H1 (cell line): ENCODE measurements at regions not wholly inside any gene's neighbourhood (a gene's known extent, or its start where the extent isn't known, plus 50 kb on each side); places are given as distances from the start of the nearest gene placed in this dataset.

ENCODE experiments used
- CTCF ChIA-PET: fragments of 300-600 bp; sonication (Branson Sonifier 250); formaldehyde crosslinking; loops from one replicate; lab custom pipeline; 2021; ENCODE audit not compliant: partially characterized antibody; lab: Charles Lee
- POLR2A ChIA-PET: fragments of 300-600 bp; sonication (Branson Sonifier 250); formaldehyde crosslinking; loops from one replicate; lab custom pipeline; 2021; ENCODE audit warnings: inconsistent platforms; ENCODE audit not compliant: partially characterized antibody; lab: Charles Lee
- DNase-seq, 2 experiments: peaks; one replicate each; pipeline versions ENCODE4 v3.0.0 to v3.0.0-alpha.2; 2010 to 2022; ENCODE audit warnings: low spot score in 2 of 2, low read depth in 1 of 2, mixed read lengths in 1 of 2
- FAIRE-seq: peaks from 2 replicates; lab custom pipeline; 2011; peaks lifted over from hg19 to GRCh38; lab: Jason Lieb, UNC
- H2AFZ ChIP-seq: 2 replicates; pipeline ENCODE4 v1.8.1; 2012; ENCODE audit warnings: low read length, inconsistent platforms
- H2AK5ac ChIP-seq: 2 replicates; pipeline ENCODE4 v1.6.1; 2013; ENCODE audit warnings: low read depth, low read length
- H2BK120ac ChIP-seq: replicated peaks from 2 replicates; pipeline ENCODE3; 2013; ENCODE audit warnings: low read depth, low read length, inconsistent platforms
- H2BK12ac ChIP-seq: 2 replicates; pipeline ENCODE4 v1.6.1; 2013; ENCODE audit warnings: low read depth, low read length
- H2BK15ac ChIP-seq: 2 replicates; pipeline ENCODE4 v1.6.1; 2013; ENCODE audit warnings: low read length
- H2BK20ac ChIP-seq: 2 replicates; pipeline ENCODE4 v1.6.1; 2013; ENCODE audit warnings: low read length
- H2BK5ac ChIP-seq: 2 replicates; pipeline ENCODE4 v1.6.1; 2013; ENCODE audit warnings: low read depth, low read length
- H3K14ac ChIP-seq: 2 replicates; pipeline ENCODE4 v1.6.1; 2013; ENCODE audit warnings: inconsistent platforms; ENCODE audit not compliant: insufficient read length
- H3K18ac ChIP-seq: 2 replicates; pipeline ENCODE4 v1.6.1; 2013; ENCODE audit warnings: low read length; ENCODE audit errors: extremely low read depth
- H3K23ac ChIP-seq: 2 replicates; pipeline ENCODE4 v1.6.1; 2013; ENCODE audit warnings: inconsistent platforms; ENCODE audit not compliant: insufficient read length
- H3K23me2 ChIP-seq: 2 replicates; pipeline ENCODE4 v1.6.1; 2013; ENCODE audit warnings: low read depth, low read length
- H3K27ac ChIP-seq: 2 replicates; pipeline ENCODE4 v1.6.1; 2011; ENCODE audit warnings: low read depth, low read length, inconsistent platforms
- H3K27me3 ChIP-seq, 4 experiments: replicated peaks in 1 of 4; 1 replicate in 1 of 4; 2 replicates in 3 of 4; pipeline versions ENCODE4 v1.6.1 to v1.8.1; 2011 to 2013; ENCODE audit warnings: low read length in 3 of 4, mild to moderate bottlenecking in 3 of 4, inconsistent platforms in 2 of 4, mixed read lengths in 2 of 4, moderate library complexity in 1 of 4; ENCODE audit not compliant: control insufficient read depth in 3 of 4, insufficient read depth in 3 of 4; ENCODE audit errors: extremely low read depth in 1 of 4
- H3K36me3 ChIP-seq, 4 experiments: 2 replicates each; pipeline versions ENCODE4 v1.6.1 to v1.8.1; 2011 to 2013; ENCODE audit warnings: mild to moderate bottlenecking in 4 of 4, low read length in 3 of 4, moderate library complexity in 2 of 4, control low read depth in 1 of 4, inconsistent platforms in 1 of 4; ENCODE audit not compliant: insufficient read depth in 4 of 4, control insufficient read depth in 2 of 4
- H3K4ac ChIP-seq: replicated peaks from 2 replicates; pipeline ENCODE3; 2013; ENCODE audit warnings: low read length, low read depth, mixed read lengths, inconsistent platforms; ENCODE audit not compliant: insufficient read length
- H3K4me1 ChIP-seq, 4 experiments: replicated peaks in 1 of 4; 1 replicate in 1 of 4; 2 replicates in 3 of 4; pipeline versions ENCODE4 v1.6.1 to v1.8.1; 2011 to 2013; ENCODE audit warnings: low read length in 3 of 4, inconsistent platforms in 2 of 4, mixed read lengths in 1 of 4; ENCODE audit not compliant: insufficient read depth in 4 of 4, control insufficient read depth in 3 of 4
- H3K4me2 ChIP-seq, 2 experiments: 2 replicates each; pipeline versions ENCODE4 v1.6.1 to v1.8.1; 2011 to 2013; ENCODE audit warnings: low read depth in 2 of 2, low read length in 2 of 2, control low read depth in 1 of 2, inconsistent platforms in 1 of 2, mild to moderate bottlenecking in 1 of 2; ENCODE audit not compliant: insufficient read depth in 1 of 2
- H3K4me3 ChIP-seq, 4 experiments: fragments of 200-600, 300-600 bp in 1 of 4; sonication (generic), shearing (Covaris generic), sonication (Bioruptor Twin) in 1 of 4; 2 replicates each; pipeline versions ENCODE4 v1.5.1 to v1.8.1; 2011 to 2016; ENCODE audit warnings: low read length in 4 of 4, low read depth in 3 of 4, control low read depth in 2 of 4, inconsistent platforms in 2 of 4, mild to moderate bottlenecking in 2 of 4, mixed read lengths in 1 of 4, moderate library complexity in 1 of 4; ENCODE audit not compliant: insufficient read depth in 2 of 4; ENCODE audit errors: extremely low read depth in 1 of 4
- H3K56ac ChIP-seq: replicated peaks from 2 replicates; pipeline ENCODE3; 2013; ENCODE audit warnings: low read depth, mild to moderate bottlenecking, mixed read lengths, low read length, inconsistent platforms; ENCODE audit not compliant: insufficient read length
- H3K79me1 ChIP-seq: 2 replicates; pipeline ENCODE4 v1.6.1; 2013; ENCODE audit warnings: low read depth, low read length, control low read depth
- H3K79me2 ChIP-seq, 2 experiments: 2 replicates each; pipeline versions ENCODE4 v1.6.1 to v1.8.1; 2012 to 2013; ENCODE audit warnings: low read length in 2 of 2, mild to moderate bottlenecking in 2 of 2, inconsistent platforms in 1 of 2; ENCODE audit not compliant: insufficient read depth in 2 of 2, control insufficient read depth in 1 of 2
- H3K9ac ChIP-seq, 4 experiments: replicated peaks in 1 of 4; 1 replicate in 1 of 4; 2 replicates in 3 of 4; pipeline versions ENCODE4 v1.6.1 to v1.8.1; 2011 to 2013; ENCODE audit warnings: low read depth in 3 of 4, low read length in 3 of 4, control low read depth in 2 of 4, mild to moderate bottlenecking in 2 of 4, moderate library complexity in 2 of 4, inconsistent platforms in 1 of 4; ENCODE audit errors: extremely low read depth in 1 of 4
- H3K9me3 ChIP-seq, 2 experiments: 2 replicates each; pipeline versions ENCODE4 v1.6.1 to v1.8.1; 2012 to 2013; ENCODE audit warnings: mild to moderate bottlenecking in 2 of 2, moderate library complexity in 2 of 2, control low read depth in 1 of 2, inconsistent platforms in 1 of 2, low read depth in 1 of 2, low read length in 1 of 2, mixed read lengths in 1 of 2; ENCODE audit not compliant: insufficient read depth in 2 of 2
- H4K20me1 ChIP-seq, 2 experiments: replicated peaks in 1 of 2; 2 replicates each; pipeline versions ENCODE3 to v1.8.1; 2011 to 2013; ENCODE audit warnings: inconsistent platforms in 2 of 2, low read length in 2 of 2, mild to moderate bottlenecking in 1 of 2; ENCODE audit not compliant: insufficient read depth in 2 of 2, control insufficient read depth in 1 of 2
- H4K5ac ChIP-seq: 2 replicates; pipeline ENCODE4 v1.6.1; 2013; ENCODE audit warnings: low read length, low read depth, mixed read lengths, inconsistent platforms; ENCODE audit not compliant: insufficient read length
- H4K8ac ChIP-seq: 2 replicates; pipeline ENCODE4 v1.8.0; 2013; ENCODE audit warnings: mild to moderate bottlenecking, moderate library complexity, low read length, inconsistent platforms; ENCODE audit not compliant: insufficient read depth; ENCODE audit errors: extremely low read depth
- H4K91ac ChIP-seq: replicated peaks from 2 replicates; pipeline ENCODE3; 2013; ENCODE audit warnings: low read length, mixed read lengths, inconsistent platforms; ENCODE audit not compliant: insufficient read length
- JUND ChIP-seq: IDR thresholded peaks from 2 replicates; pipeline ENCODE4 v1.6.1; 2011; ENCODE audit warnings: mild to moderate bottlenecking, improper control_type of control experiment, low read length
- POLR2AphosphoS5 ChIP-seq: IDR thresholded peaks from 2 replicates; pipeline ENCODE4 v1.6.1; 2011; ENCODE audit warnings: low read depth, low read length

GRCh38 chr4:66439508-66439907 is 769.2 kb upstream of the EPHA5 start:
- no peak overlapping the region for H4K8ac ChIP-seq
- FAIRE-seq (no peak), DNase-seq (no peak)
- H3K14ac ChIP-seq: no peak overlapping the region
- H4K20me1 ChIP-seq: no peaks in the 10 kb centered on the region
- H3K27me3 ChIP-seq: no peaks in the 10 kb centered on the region
- TF ChIP-seq JUND: no peak
- no peak for TF ChIP-seq POLR2AphosphoS5
- H3K79me2 ChIP-seq: no peaks in the 10 kb centered on the region
- no peak overlapping the region for H2AFZ ChIP-seq
- H3K23ac ChIP-seq: no peak overlapping the region
- no peak overlapping the region for H2BK20ac ChIP-seq
- no peak overlapping the region for H2BK15ac ChIP-seq
- H3K23me2 ChIP-seq: no peaks in the 10 kb centered on the region
- H2AK5ac ChIP-seq: no peak overlapping the region
- no peak overlapping the region for H3K9ac ChIP-seq
- no peak overlapping the region for H3K4ac ChIP-seq
- no peak overlapping the region for H4K5ac ChIP-seq
- no peak overlapping the region for H3K56ac ChIP-seq
- no peak overlapping the region for H3K27ac ChIP-seq
- ChIA-PET CTCF (no interaction called here), POLR2A (no interaction called here)
- H4K91ac ChIP-seq: no peak overlapping the region
- H2BK12ac ChIP-seq: no peak overlapping the region
- no peak overlapping the region for H3K4me2 ChIP-seq
- no peaks in the 10 kb centered on the region for H3K36me3 ChIP-seq
- H3K4me3 ChIP-seq: no peak overlapping the region
- no peak overlapping the region for H2BK120ac ChIP-seq
- no peaks in the 10 kb centered on the region for H3K4me1 ChIP-seq
- no peaks in the 10 kb centered on the region for H3K79me1 ChIP-seq
- no peaks in the 10 kb centered on the region for H3K9me3 ChIP-seq
- H2BK5ac ChIP-seq: no peak overlapping the region
- no peak overlapping the region for H3K18ac ChIP-seq
